GM19328 (cell line): ENCODE measurements at regions not wholly inside any gene's neighbourhood (a gene's known extent, or its start where the extent isn't known, plus 50 kb on each side); places are given as distances from the start of the nearest gene placed in this dataset.
A peak's percentile ranks its signal among the peaks of the same experiment; 100 is the strongest.
"Not testable (repeated sequence)": the region's sequence is repeated elsewhere in the genome, so short reads cannot be mapped to it uniquely, and the experiment has no call there.

ENCODE experiments used
- ATAC-seq: cut with Tn5 transposase; IDR thresholded peaks from one replicate; pipeline ENCODE4 v1.9.1; 2021; ENCODE audit warnings: mild to moderate bottlenecking, moderate library complexity; ENCODE audit not compliant: unreplicated experiment

- ATAC-seq: no peak
These were observed 871.8 kb downstream of the IPMK start for GRCh38 chr10:57395923-57396322.

GRCh38 chr10:57367412-57367811, 900.3 kb downstream of the IPMK start:
- no peak for ATAC-seq

GRCh38 chr10:57362811-57363210, 904.9 kb downstream of the IPMK start:
- ATAC-seq: no peak

- no peak for ATAC-seq
These were observed 914.2 kb downstream of the IPMK start for GRCh38 chr10:57353403-57354003.

GRCh38 chr10:57351076-57351475, 916.6 kb downstream of the IPMK start:
- ATAC-seq: no peak

DNA sequence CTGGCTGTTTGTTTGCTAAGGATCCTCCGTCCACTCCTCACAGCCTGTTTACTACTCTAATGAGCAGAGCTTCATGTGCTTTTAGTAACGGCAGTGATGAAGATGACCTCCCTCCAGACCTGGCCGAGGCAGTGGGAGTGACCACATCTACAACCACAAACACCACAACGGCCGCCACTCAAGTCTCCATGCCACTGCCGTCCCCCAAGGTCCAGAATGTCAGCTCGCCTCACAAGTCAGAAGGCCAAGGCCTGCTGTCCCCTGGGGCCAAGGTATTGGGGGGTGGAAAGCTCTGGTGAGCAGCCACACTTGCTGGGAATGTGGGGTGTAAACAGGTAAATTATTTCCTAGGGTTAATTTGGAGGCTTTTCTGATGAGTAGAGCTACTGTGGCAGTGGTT, 926.4 kb downstream of the IPMK start:
- ATAC-seq: no peak

GRCh38 chr10:57338823-57339558, 928.7 kb downstream of the IPMK start:
- peak; percentile 61 for ATAC-seq

- ATAC-seq: no peak
These were observed 930.8 kb downstream of the IPMK start for GRCh38 chr10:57336865-57337264.

- no peak for ATAC-seq
These were observed 931.4 kb downstream of the IPMK start for GRCh38 chr10:57336341-57336740.

DNA sequence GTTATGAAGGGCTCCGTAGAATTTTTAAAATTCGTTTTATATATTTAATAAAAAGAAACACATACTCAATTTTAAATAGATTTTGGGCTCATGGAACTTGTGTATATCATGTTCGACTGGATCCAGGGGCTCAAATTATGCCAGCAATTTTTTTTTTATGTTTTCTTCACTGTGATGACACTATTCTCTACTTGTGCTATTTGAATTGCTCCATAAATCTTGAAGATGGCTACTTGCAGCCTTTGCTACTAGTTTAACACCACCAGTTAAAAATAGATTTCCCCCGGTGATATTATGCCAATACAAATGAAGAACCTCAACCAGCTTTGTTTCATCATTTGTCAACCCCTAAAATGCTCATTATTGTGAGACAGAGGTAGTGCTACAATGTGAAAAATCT, 933.2 kb downstream of the IPMK start:
- ATAC-seq: no peak

DNA sequence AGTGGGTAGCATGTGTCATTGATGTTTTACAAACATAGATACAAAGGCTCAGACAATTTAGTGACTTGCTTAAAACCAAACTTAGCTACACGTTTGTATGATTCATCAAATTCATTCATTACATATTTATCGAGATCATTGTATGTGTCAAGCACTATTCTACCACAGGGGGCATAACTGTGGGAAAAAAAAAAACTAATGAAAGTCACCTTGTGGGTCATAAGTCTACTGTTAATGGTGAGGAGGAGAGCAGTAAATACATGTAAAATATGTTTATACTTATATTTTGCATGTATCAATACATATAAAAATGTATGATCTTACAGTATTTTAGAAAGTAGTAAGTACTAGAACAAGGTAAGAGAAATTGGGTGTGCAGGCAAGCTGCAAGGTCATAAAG, 933.8 kb downstream of the IPMK start:
- no peak for ATAC-seq

- ATAC-seq: not testable (repeated sequence)
These were observed 946.3 kb downstream of the IPMK start for GRCh38 chr10:57321400-57321854.

DNA sequence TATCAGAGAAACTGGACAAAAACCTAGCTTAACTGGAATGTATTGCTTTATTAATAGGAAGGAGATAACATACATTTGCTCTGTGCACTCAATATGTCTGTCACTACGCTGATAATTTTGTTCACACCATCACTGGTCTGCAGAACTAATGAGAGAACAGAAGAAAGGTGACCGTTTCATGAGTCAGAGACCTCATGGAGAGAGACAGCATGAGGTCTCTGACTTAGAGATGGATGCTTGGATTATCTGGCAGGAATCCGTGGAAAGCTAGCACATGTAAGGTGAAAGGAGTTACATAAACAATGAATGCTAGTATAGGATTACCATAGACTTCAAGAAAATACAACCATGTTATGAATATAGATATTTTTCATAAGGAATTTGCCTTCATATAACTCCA, 947.3 kb downstream of the IPMK start:
- ATAC-seq: no peak

GRCh38 chr10:57314046-57314445, 953.0 kb upstream of the ZWINT start:
- no peak for ATAC-seq

- no peak for ATAC-seq
These were observed 942.5 kb upstream of the ZWINT start for GRCh38 chr10:57303566-57303965.

DNA sequence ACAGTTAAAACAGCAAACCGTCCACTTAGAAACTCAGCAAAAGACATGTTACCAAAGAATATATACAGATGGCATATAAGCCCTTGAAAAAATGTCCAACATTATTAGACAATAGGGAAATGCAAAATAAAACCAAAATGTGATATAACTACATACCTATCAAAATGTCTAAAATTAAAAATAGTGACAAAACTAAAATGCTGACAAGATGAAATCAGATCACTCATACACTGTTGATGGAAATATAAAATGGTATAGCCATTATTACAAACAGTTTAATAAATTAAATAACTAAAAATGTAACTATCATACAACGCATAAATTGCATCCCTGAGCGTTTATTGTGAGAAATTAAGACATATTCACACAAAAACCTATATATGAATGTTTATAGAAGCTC, 939.7 kb upstream of the ZWINT start:
- no peak for ATAC-seq

GRCh38 chr10:57294698-57295097, 933.6 kb upstream of the ZWINT start:
- no peak for ATAC-seq

- ATAC-seq: no peak
These were observed 927.7 kb upstream of the ZWINT start for GRCh38 chr10:57288754-57289153.

GRCh38 chr10:57262892-57263291, 901.8 kb upstream of the ZWINT start:
- no peak for ATAC-seq

DNA sequence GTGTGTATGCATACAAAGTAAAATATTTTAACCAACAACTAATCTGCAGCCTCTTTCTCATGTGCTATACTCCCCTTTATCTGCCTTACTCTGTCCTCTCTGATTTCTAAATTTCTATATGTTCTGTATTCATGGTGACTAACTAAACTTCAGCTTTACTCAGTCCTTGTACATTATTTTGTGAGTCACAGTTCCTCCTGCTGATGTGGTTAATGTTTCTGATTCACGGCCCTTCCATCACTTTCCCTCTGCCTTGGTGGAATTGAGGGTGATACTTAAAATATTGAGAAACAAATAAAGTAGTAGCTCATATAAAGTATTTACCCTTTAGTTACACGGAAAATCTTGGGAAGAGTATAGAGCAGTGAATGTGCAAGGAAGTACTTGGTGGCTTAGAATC, 899.1 kb upstream of the ZWINT start:
- no peak for ATAC-seq

DNA sequence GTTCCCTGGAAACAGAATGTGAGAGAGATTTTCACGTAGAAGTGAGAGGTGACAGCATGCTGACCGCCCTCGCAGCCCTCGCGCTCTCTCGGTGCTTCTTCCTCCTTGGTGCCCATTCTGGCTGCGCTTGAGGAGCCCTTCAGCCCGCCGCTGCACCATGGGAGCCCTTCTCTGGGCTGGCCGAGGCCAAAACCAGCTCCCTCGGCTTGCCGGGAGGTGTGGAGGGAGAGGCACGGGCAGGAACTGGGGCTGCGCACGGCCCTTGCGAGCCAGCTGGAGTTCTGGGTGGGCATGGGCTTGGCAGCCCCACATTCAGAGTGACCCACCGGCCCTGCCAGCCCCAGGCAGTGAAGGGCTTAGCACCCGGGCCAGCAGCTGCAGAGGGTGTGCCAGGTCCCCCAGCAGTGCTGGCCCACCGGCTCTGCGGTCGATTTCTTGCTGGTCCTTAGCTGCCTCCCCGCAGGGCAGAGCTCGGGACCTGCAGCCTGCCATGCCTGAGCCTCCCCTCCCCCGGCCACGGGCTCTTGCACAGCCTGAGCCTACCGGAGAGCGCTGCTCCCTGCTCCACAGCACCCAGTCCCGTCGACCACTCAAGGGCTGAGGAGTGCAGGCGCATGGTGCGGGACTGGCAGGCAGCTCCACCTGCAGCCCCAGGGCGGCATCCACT, 888.7 kb upstream of the ZWINT start:
- no peak for ATAC-seq

- no peak for ATAC-seq
These were observed 886.2 kb upstream of the ZWINT start for GRCh38 chr10:57247271-57247670.
